PC-3 (cell line): ENCODE measurements at regions not wholly inside any gene's neighbourhood (a gene's known extent, or its start where the extent isn't known, plus 50 kb on each side); places are given as distances from the start of the nearest gene placed in this dataset.

ENCODE experiments used
- ATAC-seq: fragments of 200-7000 bp; cut with Tn5 transposase; 2 replicates; pipeline ENCODE4 v1.9.1; 2020; ENCODE audit warnings: mild to moderate bottlenecking, moderate library complexity
- BruUV-seq: library from RNA; stranded (reverse); fragments of 400-500 nt; replicated peaks from 2 replicates; lab custom pipeline; 2021; lab: Mats Ljungman, UMichigan
- CTCF ChIA-PET: fragments of 300-600 bp; sonication (Branson Sonifier 250); formaldehyde crosslinking; loops from one replicate; lab custom pipeline; 2022; ENCODE audit warnings: antibody characterized with exemption; lab: Charles Lee
- POLR2A ChIA-PET: fragments of 300-600 bp; sonication (Branson Sonifier 250); formaldehyde crosslinking; loops from one replicate; lab custom pipeline; 2022; ENCODE audit warnings: antibody characterized with exemption; ENCODE audit not compliant: unreplicated experiment; lab: Charles Lee
- DNase-seq: peaks from one replicate; pipeline ENCODE4 v3.0.0-alpha.2; 2015
- H2AFZ ChIP-seq: fragments of 300-600 bp; sonication (generic); 2 replicates; pipeline ENCODE4 v1.6.0; 2016; ENCODE audit warnings: antibody characterized with exemption, low read length
- H3F3A ChIP-seq: fragments of 300-600 bp; sonication (generic); one replicate; pipeline ENCODE4 v1.6.0; 2017; ENCODE audit warnings: antibody characterized with exemption, low read length, control low read depth, mild to moderate bottlenecking; ENCODE audit not compliant: unreplicated experiment
- H3K27ac ChIP-seq: fragments of 300-600 bp; sonication (generic); 2 replicates; pipeline ENCODE4 v1.5.1; 2016; ENCODE audit warnings: mild to moderate bottlenecking, low read length
- H3K27me3 ChIP-seq: fragments of 300-600 bp; sonication (generic); 2 replicates; pipeline ENCODE4 v1.6.1; 2016; ENCODE audit warnings: low read length, mixed read lengths
- H3K36me3 ChIP-seq: fragments of 300-600 bp; sonication (generic); 2 replicates; pipeline ENCODE4 v1.6.1; 2016; ENCODE audit warnings: low read depth, mixed run types, low read length, mixed read lengths
- H3K4me1 ChIP-seq: fragments of 300-600 bp; sonication (generic); 2 replicates; pipeline ENCODE4 v1.5.1; 2016; ENCODE audit warnings: low read length; ENCODE audit not compliant: insufficient read depth
- H3K4me2 ChIP-seq: fragments of 300-600 bp; sonication (generic); 2 replicates; pipeline ENCODE4 v1.6.0; 2016; ENCODE audit warnings: low read length
- H3K4me3 ChIP-seq: fragments of 300-600 bp; sonication (generic); 2 replicates; pipeline ENCODE4 v1.5.1; 2016; ENCODE audit warnings: mild to moderate bottlenecking, low read length, mixed read lengths
- H3K79me2 ChIP-seq: fragments of 300-600 bp; sonication (generic); 2 replicates; pipeline ENCODE4 v1.6.1; 2017; ENCODE audit warnings: low read length, mixed read lengths
- H3K9ac ChIP-seq: fragments of 300-600 bp; sonication (generic); 2 replicates; pipeline ENCODE4 v1.6.0; 2016; ENCODE audit warnings: mild to moderate bottlenecking, low read length
- H3K9me2 ChIP-seq: fragments of 300-600 bp; sonication (generic); replicated peaks from 2 replicates; pipeline ENCODE4 v1.6.1; 2016; ENCODE audit warnings: mixed run types, low read length, mixed read lengths
- H3K9me3 ChIP-seq: fragments of 300-600 bp; sonication (generic); 2 replicates; pipeline ENCODE4 v1.6.1; 2016; ENCODE audit warnings: low read length, mixed read lengths
- H4K20me1 ChIP-seq: fragments of 300-600 bp; sonication (generic); 2 replicates; pipeline ENCODE4 v1.6.1; 2016; ENCODE audit warnings: low read length, mixed read lengths
- CTCF ChIP-seq: fragments of 300-600 bp; sonication (generic); conservative IDR thresholded peaks from 2 replicates; pipeline ENCODE4 v1.5.1; 2017; ENCODE audit warnings: antibody characterized with exemption, low read depth, mild to moderate bottlenecking, low read length
- EZH2 ChIP-seq: fragments of 300-600 bp; sonication (generic); IDR thresholded peaks from one replicate; pipeline ENCODE4 v1.6.1; 2017; ENCODE audit warnings: antibody characterized with exemption, mild to moderate bottlenecking, low read length; ENCODE audit not compliant: unreplicated experiment
- EZH2phosphoT487 ChIP-seq: fragments of 300-600 bp; sonication (generic); IDR thresholded peaks from 2 replicates; pipeline ENCODE4 v1.6.1; 2018; ENCODE audit warnings: mild to moderate bottlenecking, antibody characterized with exemption, low read length, borderline replicate concordance
- intact Hi-C: fragments of 100-400 bp; cut with micrococcal nuclease; formaldehyde crosslinking; loops from 2 replicates; pipeline ENCODE4 v1.9.0; 2023

GRCh38 chr10:20492447-20492846 lies 404.7 kb downstream of the NEBL start:
- no peak overlapping the region for H3K4me2 ChIP-seq
- no peaks in the 10 kb centered on the region for H3K9me3 ChIP-seq
- no peaks in the 10 kb centered on the region for H3F3A ChIP-seq
- BruUV-seq, result no TSS peak
- H3K4me1 ChIP-seq, result no peaks in the 10 kb centered on the region
- no peaks in the 10 kb centered on the region for H3K79me2 ChIP-seq
- no peak overlapping the region for H2AFZ ChIP-seq
- ChIA-PET CTCF (no interaction called here), POLR2A (no interaction called here)
- no peak overlapping the region for H3K9ac ChIP-seq
- H3K27me3 ChIP-seq, result no peaks in the 10 kb centered on the region
- H3K27ac ChIP-seq, result no peak overlapping the region
- intact Hi-C loops, result no loop called here
- no peak for TF ChIP-seq EZH2phosphoT487
- no peak for TF ChIP-seq CTCF
- TF ChIP-seq EZH2, result no peak
- no peaks in the 10 kb centered on the region for H3K36me3 ChIP-seq
- H4K20me1 ChIP-seq, result no peaks in the 10 kb centered on the region
- H3K9me2 ChIP-seq, result no peaks in the 10 kb centered on the region
- H3K4me3 ChIP-seq, result no peak overlapping the region
- ATAC-seq (no peak), DNase-seq (no peak)

DNA sequence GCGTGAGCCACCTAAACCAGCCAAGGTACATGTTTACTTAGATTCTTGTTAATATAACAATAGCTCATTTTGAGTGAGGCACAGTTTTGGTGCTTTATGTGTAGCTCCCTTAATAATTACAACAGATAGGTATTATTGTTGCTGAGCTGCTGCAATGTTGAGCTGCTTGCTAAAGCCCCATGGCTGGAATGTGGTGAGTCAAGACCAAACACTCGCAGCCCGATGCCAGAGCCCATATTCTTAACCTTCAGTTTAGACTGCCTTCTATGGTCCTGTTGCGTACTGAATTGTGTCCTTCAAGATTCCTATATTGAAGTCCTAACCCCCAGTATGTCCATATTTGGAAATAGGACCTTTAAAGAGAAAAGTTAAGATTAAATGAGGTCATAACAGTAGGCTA lies 407.1 kb downstream of the NEBL start:
- Histone ChIP-seq H3K4me2 (no peak overlapping the region), H3K27ac (no peak overlapping the region), H3F3A (no peaks in the 10 kb centered on the region), H3K27me3 (no peaks in the 10 kb centered on the region), H3K9ac (no peak overlapping the region), H3K79me2 (no peaks in the 10 kb centered on the region), H4K20me1 (no peaks in the 10 kb centered on the region), H3K9me3 (no peaks in the 10 kb centered on the region), H3K36me3 (no peaks in the 10 kb centered on the region), H3K4me3 (no peak overlapping the region), H3K4me1 (no peaks in the 10 kb centered on the region), H2AFZ (no peak overlapping the region), H3K9me2 (no peaks in the 10 kb centered on the region)
- POLR2A ChIA-PET, result interaction anchor here (0.5 kb wide), 1 partner anchor 78 kb away, joined by 3 read pairs; no protein-coding TSS in a partner anchor
- intact Hi-C loops, result no loop called here
- no TSS peak for BruUV-seq
- DNase-seq (no peak), ATAC-seq (no peak)
- CTCF ChIA-PET, result no interaction called here
- TF ChIP-seq EZH2, result no peak
- TF ChIP-seq EZH2phosphoT487, result no peak
- TF ChIP-seq CTCF, result no peak

DNA sequence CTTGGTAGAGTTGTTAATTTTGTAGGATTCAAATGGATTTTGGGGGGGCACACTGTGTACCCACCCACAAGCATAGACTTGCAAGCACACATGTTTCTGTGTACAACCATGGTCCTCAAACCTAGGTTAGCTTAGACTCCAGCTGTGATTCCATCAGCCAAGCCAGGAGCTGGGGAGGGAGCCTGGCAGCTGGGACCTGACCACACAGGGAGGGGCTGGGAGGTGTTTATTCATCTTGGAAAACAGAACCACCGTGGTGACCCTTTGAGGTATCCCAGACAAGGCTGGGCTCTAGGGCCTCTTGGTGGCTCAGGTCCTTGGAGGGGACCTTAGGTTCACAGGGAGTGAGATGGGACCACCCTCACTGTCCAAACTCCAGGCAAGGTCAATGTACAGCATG lies 410.3 kb downstream of the NEBL start:
- CTCF ChIA-PET, result no interaction called here
- no peak for DNase-seq
- Histone ChIP-seq H3K4me1 (no peaks in the 10 kb centered on the region), H3K9ac (no peak overlapping the region), H3K9me3 (no peaks in the 10 kb centered on the region), H3K27me3 (no peaks in the 10 kb centered on the region), H3K79me2 (no peaks in the 10 kb centered on the region), H3K9me2 (no peaks in the 10 kb centered on the region), H3F3A (no peaks in the 10 kb centered on the region), H3K4me3 (no peak overlapping the region), H3K4me2 (no peak overlapping the region), H3K27ac (no peak overlapping the region), H4K20me1 (no peaks in the 10 kb centered on the region), H2AFZ (no peak overlapping the region), H3K36me3 (no peaks in the 10 kb centered on the region)
- ATAC-seq, result no peak
- POLR2A ChIA-PET, result no interaction called here
- TF ChIP-seq EZH2 (no peak), EZH2phosphoT487 (no peak), CTCF (no peak)
- intact Hi-C loops, result no loop called here
- no TSS peak for BruUV-seq
